ENCODE measurements at regions not wholly inside any gene's neighbourhood (a gene's known extent, or its start where the extent isn't known, plus 50 kb on each side); places are given as distances from the start of the nearest gene placed in this dataset.

DNA sequence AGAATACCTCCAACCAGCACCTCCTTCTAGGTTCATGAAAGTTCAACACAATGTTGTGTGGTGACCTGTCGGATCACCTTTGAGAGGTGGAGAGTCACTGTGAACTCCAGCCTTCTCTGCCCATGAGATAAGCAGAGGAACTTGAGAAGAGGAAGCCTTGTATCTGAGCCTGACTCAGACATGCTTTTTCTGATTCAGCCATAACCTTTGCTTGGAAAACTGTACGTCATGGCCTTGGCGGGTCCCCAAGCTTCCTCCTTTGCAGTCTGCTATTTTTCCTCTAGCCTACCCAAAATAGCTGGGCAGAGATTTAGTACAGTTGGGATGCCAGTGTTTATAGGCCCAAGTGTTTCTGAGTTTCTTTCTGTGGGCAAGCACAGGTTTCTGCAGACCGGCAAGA is 274.7 kb downstream of the CETN3 start:
- H3K4me1 Mint-ChIP-seq: no peaks in the 10 kb centered on the region
- POLR2A ChIA-PET (ENCODE audit: partially characterized antibody): no interaction called here
- Histone ChIP-seq H3K27ac (ENCODE audit: low read depth, low read length) (no peak overlapping the region), H3K4me3 (ENCODE audit: low read length in 2 of 2) (no peak overlapping the region), H3K36me3 (ENCODE audit: insufficient read depth, low read length) (no peaks in the 10 kb centered on the region), H3K4me1 (ENCODE audit: insufficient read depth, low read length) (no peaks in the 10 kb centered on the region), H3K9me3 (ENCODE audit: control insufficient read depth in 1 of 2, low read length in 2 of 2) (no peaks in the 10 kb centered on the region), H3K27me3 (ENCODE audit: insufficient read depth, low read length) (no peaks in the 10 kb centered on the region)
- H3K36me3 Mint-ChIP-seq: no peaks in the 10 kb centered on the region
- no peaks in the 10 kb centered on the region for H3K27me3 Mint-ChIP-seq
- DNase-seq: no peak
- intact Hi-C loops (cut with micrococcal nuclease): no loop called here
- CTCF ChIA-PET (ENCODE audit: partially characterized antibody): no interaction called here
- no peak overlapping the region for H3K27ac Mint-ChIP-seq
- no peaks in the 10 kb centered on the region for H3K9me3 Mint-ChIP-seq
- H3K4me3 Mint-ChIP-seq: no peak overlapping the region

DNA sequence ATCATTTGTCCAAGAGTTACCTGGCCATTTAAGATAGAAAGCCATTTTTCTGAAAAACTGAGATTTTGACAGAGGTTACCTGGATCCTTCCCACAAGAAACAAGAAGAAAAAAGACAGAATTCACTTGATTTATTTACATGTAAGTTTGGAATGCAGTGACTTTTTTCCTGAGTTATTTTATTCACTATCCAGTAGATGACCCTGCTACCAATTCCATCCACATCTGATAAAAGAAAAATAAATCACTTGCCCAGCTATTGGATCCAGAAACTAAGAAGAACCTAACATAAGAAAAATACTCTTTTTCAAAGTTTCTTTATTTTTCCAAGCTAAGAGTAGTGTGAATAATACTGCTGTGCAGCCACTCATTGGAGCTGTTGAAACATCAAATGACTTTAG is 275.2 kb downstream of the CETN3 start:
- DNase-seq: no peak
- Mint-ChIP-seq H3K4me3 (no peak overlapping the region), H3K36me3 (no peaks in the 10 kb centered on the region), H3K27me3 (no peaks in the 10 kb centered on the region), H3K27ac (no peak overlapping the region), H3K9me3 (no peaks in the 10 kb centered on the region), H3K4me1 (no peaks in the 10 kb centered on the region)
- intact Hi-C loops (cut with micrococcal nuclease): no loop called here
- no peaks in the 10 kb centered on the region for H3K36me3 ChIP-seq (ENCODE audit: insufficient read depth, low read length)
- no peak overlapping the region for H3K4me3 ChIP-seq (ENCODE audit: low read length in 2 of 2)
- POLR2A ChIA-PET (ENCODE audit: partially characterized antibody): no interaction called here
- no peaks in the 10 kb centered on the region for H3K9me3 ChIP-seq (ENCODE audit: control insufficient read depth in 1 of 2, low read length in 2 of 2)
- H3K27me3 ChIP-seq (ENCODE audit: insufficient read depth, low read length): no peaks in the 10 kb centered on the region
- CTCF ChIA-PET (ENCODE audit: partially characterized antibody): interaction anchor here (0.6 kb wide), 1 partner anchor 593 kb away, joined by 3 read pairs; no protein-coding TSS in a partner anchor
- H3K4me1 ChIP-seq (ENCODE audit: insufficient read depth, low read length): no peaks in the 10 kb centered on the region
- no peak overlapping the region for H3K27ac ChIP-seq (ENCODE audit: low read depth, low read length)

DNA sequence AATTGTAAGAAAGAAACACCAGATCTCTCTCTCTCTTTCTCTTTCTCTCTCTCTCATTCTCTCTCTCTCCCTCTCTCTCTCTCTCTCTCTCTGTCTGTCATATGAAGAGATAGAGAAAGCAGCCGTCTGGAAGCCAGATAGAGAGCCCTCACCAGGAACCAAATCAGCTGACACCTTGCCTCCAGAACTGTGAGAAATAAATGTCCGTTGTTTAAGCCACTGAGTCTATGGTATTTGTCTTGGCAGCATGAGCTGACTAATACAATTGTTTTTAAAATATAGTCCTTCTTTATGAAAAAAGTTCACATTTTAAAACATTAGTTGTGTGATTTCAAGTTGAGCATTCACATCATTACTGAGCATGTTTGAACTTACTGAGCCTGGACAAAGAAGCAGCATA is 275.6 kb downstream of the CETN3 start:
- H3K27me3 ChIP-seq (ENCODE audit: insufficient read depth, low read length): no peaks in the 10 kb centered on the region
- no peaks in the 10 kb centered on the region for H3K36me3 ChIP-seq (ENCODE audit: insufficient read depth, low read length)
- H3K4me1 Mint-ChIP-seq: no peaks in the 10 kb centered on the region
- no peaks in the 10 kb centered on the region for H3K9me3 ChIP-seq (ENCODE audit: control insufficient read depth in 1 of 2, low read length in 2 of 2)
- ChIA-PET POLR2A (ENCODE audit: partially characterized antibody) (no interaction called here), CTCF (ENCODE audit: partially characterized antibody) (interaction anchor here (0.6 kb wide), 1 partner anchor 593 kb away, joined by 3 read pairs; no protein-coding TSS in a partner anchor)
- no peaks in the 10 kb centered on the region for H3K27me3 Mint-ChIP-seq
- no peak overlapping the region for H3K4me3 ChIP-seq (ENCODE audit: low read length in 2 of 2)
- H3K4me3 Mint-ChIP-seq: no peak overlapping the region
- H3K27ac Mint-ChIP-seq: no peak overlapping the region
- H3K36me3 Mint-ChIP-seq: no peaks in the 10 kb centered on the region
- no peak overlapping the region for H3K27ac ChIP-seq (ENCODE audit: low read depth, low read length)
- no peak for DNase-seq
- H3K9me3 Mint-ChIP-seq: no peaks in the 10 kb centered on the region
- intact Hi-C loops (cut with micrococcal nuclease): no loop called here
- no peaks in the 10 kb centered on the region for H3K4me1 ChIP-seq (ENCODE audit: insufficient read depth, low read length)

DNA sequence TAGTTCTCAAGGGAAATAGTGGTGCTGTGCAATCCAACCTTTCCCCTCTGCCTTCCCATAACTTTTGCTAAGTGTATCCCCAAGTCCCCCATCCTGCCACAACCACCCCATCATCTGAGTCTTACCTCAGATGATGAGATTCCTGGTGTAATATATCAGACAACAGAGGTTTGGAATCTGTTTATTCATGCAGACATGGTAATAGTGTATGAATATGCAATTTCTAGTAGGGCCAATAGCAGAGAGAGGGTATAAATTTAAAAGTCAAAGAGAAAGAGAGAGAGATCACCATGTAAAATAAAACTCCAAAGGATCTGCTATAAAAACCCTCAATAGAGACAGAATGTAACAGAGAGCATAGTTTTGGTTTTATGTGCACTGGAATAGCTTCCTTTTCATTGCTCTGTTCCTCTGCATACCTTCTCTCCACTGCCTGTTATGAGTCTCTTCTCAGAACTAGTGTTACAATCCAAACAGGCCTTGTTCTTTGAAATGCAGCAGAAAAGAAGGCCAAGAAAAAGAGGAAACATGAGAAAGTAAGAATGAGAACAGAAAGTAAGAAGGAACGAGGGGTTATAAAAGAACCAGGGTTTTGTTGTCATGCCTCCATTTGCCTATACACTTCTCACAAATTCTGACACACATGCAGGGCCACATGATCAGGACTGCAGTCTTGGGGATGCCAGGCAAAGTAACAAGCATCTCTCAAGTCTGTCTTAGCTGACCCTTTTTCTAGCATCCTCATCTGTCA is 278.0 kb downstream of the CETN3 start:
- no peaks in the 10 kb centered on the region for H3K9me3 Mint-ChIP-seq
- no peaks in the 10 kb centered on the region for H3K36me3 Mint-ChIP-seq
- Histone ChIP-seq H3K36me3 (ENCODE audit: insufficient read depth, low read length) (no peaks in the 10 kb centered on the region), H3K4me3 (ENCODE audit: low read length in 2 of 2) (no peak overlapping the region), H3K27me3 (ENCODE audit: insufficient read depth, low read length) (no peaks in the 10 kb centered on the region), H3K9me3 (ENCODE audit: control insufficient read depth in 1 of 2, low read length in 2 of 2) (no peaks in the 10 kb centered on the region), H3K4me1 (ENCODE audit: insufficient read depth, low read length) (no peaks in the 10 kb centered on the region), H3K27ac (ENCODE audit: low read depth, low read length) (no peak overlapping the region)
- no peak overlapping the region for H3K27ac Mint-ChIP-seq
- intact Hi-C loops (cut with micrococcal nuclease): no loop called here
- ChIA-PET POLR2A (ENCODE audit: partially characterized antibody) (no interaction called here), CTCF (ENCODE audit: partially characterized antibody) (no interaction called here)
- H3K4me3 Mint-ChIP-seq: no peak overlapping the region
- no peaks in the 10 kb centered on the region for H3K27me3 Mint-ChIP-seq
- no peak for DNase-seq
- no peaks in the 10 kb centered on the region for H3K4me1 Mint-ChIP-seq

DNA sequence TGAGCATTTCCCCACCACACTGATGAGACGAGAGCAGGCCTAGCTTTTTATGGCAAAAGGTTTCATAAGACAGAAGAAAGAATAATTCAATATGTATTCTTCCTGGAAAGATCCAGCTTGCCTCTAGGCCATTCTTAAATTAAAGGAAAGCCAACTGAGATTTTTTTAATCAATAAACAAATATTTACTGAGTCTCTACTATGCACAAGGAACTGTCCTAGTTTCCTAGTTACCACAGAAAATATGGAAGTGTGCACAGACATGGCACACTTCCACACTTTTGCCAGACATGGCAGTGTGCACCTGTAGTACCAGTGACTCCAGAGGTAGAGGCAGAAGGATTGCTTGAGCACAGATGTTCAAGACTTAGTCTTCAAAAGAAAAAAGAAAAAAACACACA is 281.0 kb downstream of the CETN3 start:
- Mint-ChIP-seq H3K36me3 (no peaks in the 10 kb centered on the region), H3K4me3 (no peak overlapping the region), H3K27ac (no peak overlapping the region), H3K27me3 (no peaks in the 10 kb centered on the region), H3K9me3 (no peaks in the 10 kb centered on the region), H3K4me1 (no peaks in the 10 kb centered on the region)
- no peak for DNase-seq
- Histone ChIP-seq H3K36me3 (ENCODE audit: insufficient read depth, low read length) (no peaks in the 10 kb centered on the region), H3K4me3 (ENCODE audit: low read length in 2 of 2) (no peak overlapping the region), H3K27me3 (ENCODE audit: insufficient read depth, low read length) (no peaks in the 10 kb centered on the region), H3K4me1 (ENCODE audit: insufficient read depth, low read length) (no peaks in the 10 kb centered on the region), H3K9me3 (ENCODE audit: control insufficient read depth in 1 of 2, low read length in 2 of 2) (no peaks in the 10 kb centered on the region), H3K27ac (ENCODE audit: low read depth, low read length) (no peak overlapping the region)
- ChIA-PET CTCF (ENCODE audit: partially characterized antibody) (no interaction called here), POLR2A (ENCODE audit: partially characterized antibody) (no interaction called here)
- intact Hi-C loops (cut with micrococcal nuclease): no loop called here

DNA sequence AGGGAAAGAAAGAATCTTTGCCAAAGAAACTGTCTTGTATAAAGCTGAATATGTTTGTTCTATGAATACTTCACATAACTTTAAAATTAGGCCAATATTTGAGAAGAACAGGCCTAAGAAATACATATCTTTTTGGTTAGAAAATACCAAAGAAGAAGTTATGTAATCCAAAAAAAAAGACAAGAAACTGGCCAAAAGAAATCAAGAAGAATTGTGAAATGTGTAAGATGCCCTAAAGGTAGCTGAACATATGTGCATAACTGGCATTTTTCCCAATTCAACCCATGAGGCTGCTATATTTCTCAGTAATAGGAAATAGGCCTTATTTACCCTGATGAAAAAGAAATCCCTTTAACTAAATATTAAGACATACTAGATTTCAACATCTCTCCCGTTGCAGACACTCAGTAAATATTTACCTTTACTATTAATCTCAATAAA is 290.0 kb downstream of the CETN3 start:
- ChIA-PET CTCF (ENCODE audit: partially characterized antibody) (no interaction called here), POLR2A (ENCODE audit: partially characterized antibody) (no interaction called here)
- no peaks in the 10 kb centered on the region for H3K27me3 ChIP-seq (ENCODE audit: insufficient read depth, low read length)
- H3K9me3 Mint-ChIP-seq: peaks cover 0 to 4% (median 0%) of the 10 kb centered on the region in 8 donors
- intact Hi-C loops (cut with micrococcal nuclease): no loop called here
- DNase-seq: no peak
- no peaks in the 10 kb centered on the region for H3K4me1 Mint-ChIP-seq
- no peaks in the 10 kb centered on the region for H3K27me3 Mint-ChIP-seq
- H3K27ac ChIP-seq (ENCODE audit: low read depth, low read length): no peak overlapping the region
- no peaks in the 10 kb centered on the region for H3K36me3 ChIP-seq (ENCODE audit: insufficient read depth, low read length)
- no peaks in the 10 kb centered on the region for H3K9me3 ChIP-seq (ENCODE audit: control insufficient read depth in 1 of 2, low read length in 2 of 2)
- no peaks in the 10 kb centered on the region for H3K36me3 Mint-ChIP-seq
- H3K4me1 ChIP-seq (ENCODE audit: insufficient read depth, low read length): no peaks in the 10 kb centered on the region
- H3K4me3 Mint-ChIP-seq: no peak overlapping the region
- no peak overlapping the region for H3K4me3 ChIP-seq (ENCODE audit: low read length in 2 of 2)
- H3K27ac Mint-ChIP-seq: no peak overlapping the region

DNA sequence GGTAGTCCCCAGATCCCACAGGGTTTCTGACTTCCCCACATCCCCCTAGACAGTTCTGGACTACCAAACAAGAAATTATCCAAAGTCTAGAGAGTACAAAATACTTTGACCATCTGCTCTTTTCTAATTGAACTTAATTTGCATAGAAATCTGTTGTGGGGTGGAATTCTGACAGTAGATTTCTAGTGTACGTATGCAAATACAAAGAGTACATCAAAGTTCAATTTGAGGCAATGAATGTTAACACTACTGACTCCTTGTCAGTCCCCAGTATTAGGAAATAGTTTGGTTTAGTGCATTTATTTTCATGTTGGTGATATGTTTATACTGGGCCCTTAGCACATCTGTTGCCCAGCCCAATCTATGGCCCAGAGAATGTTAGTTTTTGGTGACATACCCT is 292.6 kb downstream of the CETN3 start:
- Mint-ChIP-seq H3K36me3 (no peaks in the 10 kb centered on the region), H3K4me3 (no peak overlapping the region), H3K9me3 (peaks cover 0 to 4% (median 0%) of the 10 kb centered on the region in 8 donors), H3K27ac (no peak overlapping the region), H3K4me1 (no peaks in the 10 kb centered on the region), H3K27me3 (no peaks in the 10 kb centered on the region)
- Histone ChIP-seq H3K27ac (ENCODE audit: low read depth, low read length) (no peak overlapping the region), H3K36me3 (ENCODE audit: insufficient read depth, low read length) (no peaks in the 10 kb centered on the region), H3K4me1 (ENCODE audit: insufficient read depth, low read length) (no peaks in the 10 kb centered on the region), H3K9me3 (ENCODE audit: control insufficient read depth in 1 of 2, low read length in 2 of 2) (no peaks in the 10 kb centered on the region), H3K4me3 (ENCODE audit: low read length in 2 of 2) (no peak overlapping the region), H3K27me3 (ENCODE audit: insufficient read depth, low read length) (no peaks in the 10 kb centered on the region)
- POLR2A ChIA-PET (ENCODE audit: partially characterized antibody): no interaction called here
- no peak for DNase-seq
- intact Hi-C loops (cut with micrococcal nuclease): no loop called here
- CTCF ChIA-PET (ENCODE audit: partially characterized antibody): no interaction called here

DNA sequence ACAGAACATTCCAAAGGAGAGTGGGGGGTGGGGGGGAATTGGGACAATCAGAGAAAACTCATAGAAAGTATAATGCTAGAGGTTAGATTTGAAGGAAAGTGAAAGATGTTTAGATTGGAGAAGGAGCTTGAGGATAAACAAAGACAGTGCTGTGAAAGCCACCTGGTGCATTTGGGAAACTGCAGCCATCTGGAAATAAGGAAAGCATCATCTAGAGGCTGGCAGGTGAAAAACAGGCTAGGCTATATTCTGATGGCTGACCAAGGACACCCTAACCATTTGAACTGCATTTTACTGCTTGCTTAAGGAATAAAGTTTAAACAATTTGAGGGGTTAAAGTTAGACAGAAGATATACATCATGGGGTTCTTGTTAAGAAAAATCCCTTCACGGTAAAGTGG is 296.4 kb downstream of the CETN3 start:
- ChIA-PET POLR2A (ENCODE audit: partially characterized antibody) (no interaction called here), CTCF (ENCODE audit: partially characterized antibody) (no interaction called here)
- no peaks in the 10 kb centered on the region for H3K36me3 Mint-ChIP-seq
- Histone ChIP-seq H3K36me3 (ENCODE audit: insufficient read depth, low read length) (no peaks in the 10 kb centered on the region), H3K9me3 (ENCODE audit: control insufficient read depth in 1 of 2, low read length in 2 of 2) (no peaks in the 10 kb centered on the region), H3K4me3 (ENCODE audit: low read length in 2 of 2) (no peak overlapping the region), H3K27me3 (ENCODE audit: insufficient read depth, low read length) (no peaks in the 10 kb centered on the region), H3K4me1 (ENCODE audit: insufficient read depth, low read length) (no peaks in the 10 kb centered on the region), H3K27ac (ENCODE audit: low read depth, low read length) (no peak overlapping the region)
- intact Hi-C loops (cut with micrococcal nuclease): no loop called here
- no peak for DNase-seq
- H3K27ac Mint-ChIP-seq: no peak overlapping the region
- H3K4me3 Mint-ChIP-seq: no peak overlapping the region
- no peaks in the 10 kb centered on the region for H3K4me1 Mint-ChIP-seq
- H3K27me3 Mint-ChIP-seq: no peaks in the 10 kb centered on the region
- H3K9me3 Mint-ChIP-seq: peaks cover 0 to 4% (median 0%) of the 10 kb centered on the region in 8 donors
